Body of pancreas (tissue), 4 donors: ENCODE measurements at regions not wholly inside any gene's neighbourhood (a gene's known extent, or its start where the extent isn't known, plus 50 kb on each side); places are given as distances from the start of the nearest gene placed in this dataset.

Source experiments
- CTCF ChIP-seq, 7 experiments: fragments of 450-650 bp in 4 of 7; fragments of 200-600 bp in 3 of 7; sonication (generic) in 3 of 7; IDR thresholded peaks; one replicate each; pipeline ENCODE4 v1.5.1; 2016 to 2019; ENCODE audit warnings: antibody characterized with exemption in 7 of 7
- POLR2A ChIP-seq, 3 donors: fragments of 450-650 bp; IDR thresholded peaks; one replicate each; pipeline ENCODE4 v1.6.1; 2016; ENCODE audit warnings: antibody characterized with exemption in 3 of 3, mild to moderate bottlenecking in 2 of 3

GRCh38 chr3:46094506-46094905 lies 67.2 kb upstream of the XCR1 start:
- no peak for TF ChIP-seq CTCF (IDR thresholded peaks at IDR 0.05)
- TF ChIP-seq POLR2A (IDR thresholded peaks at IDR 0.05), result no peak
